Central memory CD8-positive, alpha-beta T cell (primary cell): ENCODE measurements at regions not wholly inside any gene's neighbourhood (a gene's known extent, or its start where the extent isn't known, plus 50 kb on each side); places are given as distances from the start of the nearest gene placed in this dataset.
"Not testable (repeated sequence)": the region's sequence is repeated elsewhere in the genome, so short reads cannot be mapped to it uniquely, and the experiment has no call there.

ENCODE experiments used
- ATAC-seq: fragments of 150-1000 bp; cut with Tn5 transposase; replicated peaks from 2 replicates; pipeline ENCODE4 v1.10.0; 2022; ENCODE audit warnings: mild to moderate bottlenecking, moderate FRiP score, moderate number of reproducible peaks; ENCODE audit not compliant: poor library complexity, severe bottlenecking; ENCODE audit errors: extremely low read depth
- DNase-seq, 2 donors: peaks; one replicate each; pipeline ENCODE4 v3.0.0; 2021; ENCODE audit warnings: low spot score in 2 of 2
- H3K27ac Mint-ChIP-seq: one replicate; pipeline ENCODE4 v1.8.0; 2022; ENCODE audit warnings: low read depth, mild to moderate bottlenecking, moderate library complexity, mixed read lengths
- H3K27me3 Mint-ChIP-seq: one replicate; pipeline ENCODE4 v1.8.0; 2022; ENCODE audit warnings: mixed read lengths
- H3K36me3 Mint-ChIP-seq: one replicate; pipeline ENCODE4 v1.8.0; 2022; ENCODE audit warnings: mild to moderate bottlenecking, moderate library complexity, mixed read lengths; ENCODE audit not compliant: insufficient read depth
- H3K4me1 Mint-ChIP-seq: one replicate; pipeline ENCODE4 v1.8.0; 2022; ENCODE audit warnings: mixed read lengths
- H3K4me3 Mint-ChIP-seq: one replicate; pipeline ENCODE4 v1.8.0; 2022; ENCODE audit warnings: mild to moderate bottlenecking, moderate library complexity, mixed read lengths
- H3K9me3 Mint-ChIP-seq: one replicate; pipeline ENCODE4 v1.8.0; 2022; ENCODE audit warnings: mixed read lengths

DNA sequence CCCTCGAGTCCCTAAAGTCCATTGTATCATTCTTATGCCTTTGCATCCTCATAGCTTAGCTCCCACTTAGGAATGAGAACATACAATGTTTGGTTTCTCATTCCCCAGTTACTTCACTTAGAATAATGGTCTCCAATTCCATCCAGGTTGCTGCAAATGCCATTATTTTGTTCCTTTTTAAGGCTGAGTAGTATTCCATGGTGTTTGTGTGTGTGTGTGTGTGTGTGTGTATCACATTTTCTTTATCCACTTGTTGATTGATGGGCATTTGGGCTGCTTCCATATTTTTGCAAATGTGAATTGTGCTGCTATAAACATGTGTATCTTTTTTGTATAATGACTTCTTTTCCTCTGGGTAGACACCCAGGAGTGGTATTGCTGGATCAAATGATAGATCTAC, 59.5 kb upstream of the PITX1 start:
- H3K9me3 Mint-ChIP-seq, H3K4me1 Mint-ChIP-seq, H3K36me3 Mint-ChIP-seq, H3K4me3 Mint-ChIP-seq, ATAC-seq, DNase-seq, H3K27ac Mint-ChIP-seq: not testable (repeated sequence)
- peaks cover 41% of the 10 kb centered on the region for H3K27me3 Mint-ChIP-seq

DNA sequence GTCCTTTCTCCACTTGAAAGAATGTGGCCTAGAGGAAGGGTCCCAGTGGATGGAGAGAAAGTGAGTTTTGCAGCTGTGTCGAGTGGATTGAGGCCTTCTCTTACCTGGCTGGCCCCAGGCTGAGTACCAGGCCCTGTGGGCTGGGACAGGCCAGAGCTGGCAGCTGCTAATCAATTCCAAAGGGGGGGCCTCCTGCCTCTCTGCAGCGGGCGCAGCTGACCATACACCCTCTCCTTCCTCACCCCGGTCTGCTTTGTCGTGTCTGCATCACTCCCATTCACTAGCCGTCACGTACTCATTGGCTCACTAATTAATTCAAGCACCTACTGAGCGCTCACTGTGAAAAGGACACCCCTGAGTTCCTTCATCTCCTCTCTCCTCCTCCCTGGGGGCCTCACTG, 58.4 kb upstream of the PITX1 start:
- H3K27me3 Mint-ChIP-seq = peaks cover 46% of the 10 kb centered on the region
- no peaks in the 10 kb centered on the region for H3K4me1 Mint-ChIP-seq
- ATAC-seq = no peak
- no peaks in the 10 kb centered on the region for H3K36me3 Mint-ChIP-seq
- no peaks in the 10 kb centered on the region for H3K9me3 Mint-ChIP-seq
- H3K4me3 Mint-ChIP-seq = no peak overlapping the region
- DNase-seq = no peak
- no peak overlapping the region for H3K27ac Mint-ChIP-seq

DNA sequence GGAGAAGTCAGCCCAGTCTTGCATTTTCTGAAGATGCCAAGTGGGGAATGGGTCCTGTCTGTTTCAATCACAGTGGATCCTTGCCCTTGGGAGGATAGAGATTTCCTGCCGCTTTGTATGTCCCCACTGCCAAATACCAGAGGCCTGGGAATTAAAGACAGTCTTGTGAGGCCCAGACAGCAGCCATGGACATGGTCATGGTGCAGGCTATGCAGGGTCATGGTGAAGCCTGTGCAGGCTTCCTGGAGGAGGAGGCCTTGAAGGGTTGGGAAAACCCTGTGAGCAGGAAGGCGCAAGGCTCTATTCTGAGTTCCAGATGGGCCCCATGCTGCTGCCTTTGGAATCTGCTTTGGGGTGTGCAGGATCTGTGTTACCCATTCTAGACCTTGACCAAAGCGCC, 57.3 kb upstream of the PITX1 start:
- Mint-ChIP-seq H3K4me3 (no peak overlapping the region), H3K36me3 (no peaks in the 10 kb centered on the region), H3K27ac (no peak overlapping the region), H3K9me3 (no peaks in the 10 kb centered on the region), H3K4me1 (no peaks in the 10 kb centered on the region), H3K27me3 (peaks cover 44% of the 10 kb centered on the region)
- no peak for ATAC-seq
- no peak for DNase-seq

DNA sequence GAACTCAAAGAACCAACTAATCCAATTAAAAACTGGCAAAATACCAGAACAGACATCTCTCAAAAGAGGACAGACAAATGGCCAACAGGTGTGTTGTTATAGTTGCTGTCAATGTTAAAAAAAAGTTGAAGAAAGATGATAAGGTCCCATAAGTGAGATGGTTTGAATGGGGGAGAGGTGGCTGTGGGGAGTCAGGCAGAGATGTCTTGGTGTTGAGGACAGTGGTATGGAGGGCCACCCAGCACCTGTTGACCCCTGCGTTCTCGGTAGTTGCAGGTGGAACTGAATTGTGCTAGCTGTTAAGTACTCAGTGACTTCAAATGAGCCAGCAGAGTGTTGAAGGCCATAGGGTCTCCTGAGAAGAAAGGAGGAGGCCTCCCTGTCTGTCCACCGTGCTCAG, 55.9 kb upstream of the PITX1 start:
- no peak for ATAC-seq
- Mint-ChIP-seq H3K27me3 (peaks cover 35% of the 10 kb centered on the region), H3K27ac (no peak overlapping the region)

DNA sequence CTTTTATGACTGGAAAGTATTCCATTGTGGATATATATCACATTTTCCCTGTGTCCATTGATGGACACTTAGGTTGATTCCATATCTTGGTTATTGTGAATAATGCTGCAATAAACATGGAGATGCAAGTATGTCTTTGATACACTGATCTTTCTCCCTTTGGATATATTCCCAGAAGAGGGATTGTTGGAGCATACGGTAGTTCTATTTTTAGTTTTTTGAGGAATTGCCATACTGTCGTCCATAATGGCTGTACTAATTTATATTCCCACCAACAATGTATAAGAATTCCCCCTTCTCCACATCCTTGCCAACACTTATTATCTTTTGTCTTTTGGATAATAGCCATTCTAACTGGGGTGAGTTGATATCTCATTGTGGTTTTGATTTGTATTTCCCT, 54.9 kb upstream of the PITX1 start:
- DNase-seq = no peak
- ATAC-seq = no peak
- Mint-ChIP-seq H3K9me3 (no peaks in the 10 kb centered on the region), H3K27ac (no peak overlapping the region), H3K4me1 (no peaks in the 10 kb centered on the region), H3K27me3 (peaks cover 36% of the 10 kb centered on the region), H3K36me3 (no peaks in the 10 kb centered on the region), H3K4me3 (no peak overlapping the region)

More for the DNA sequence above, 55.9 kb upstream of the PITX1 start:
- no peak for DNase-seq
- Mint-ChIP-seq H3K9me3 (no peaks in the 10 kb centered on the region), H3K4me1 (no peaks in the 10 kb centered on the region), H3K4me3 (no peak overlapping the region), H3K36me3 (no peaks in the 10 kb centered on the region)

DNA sequence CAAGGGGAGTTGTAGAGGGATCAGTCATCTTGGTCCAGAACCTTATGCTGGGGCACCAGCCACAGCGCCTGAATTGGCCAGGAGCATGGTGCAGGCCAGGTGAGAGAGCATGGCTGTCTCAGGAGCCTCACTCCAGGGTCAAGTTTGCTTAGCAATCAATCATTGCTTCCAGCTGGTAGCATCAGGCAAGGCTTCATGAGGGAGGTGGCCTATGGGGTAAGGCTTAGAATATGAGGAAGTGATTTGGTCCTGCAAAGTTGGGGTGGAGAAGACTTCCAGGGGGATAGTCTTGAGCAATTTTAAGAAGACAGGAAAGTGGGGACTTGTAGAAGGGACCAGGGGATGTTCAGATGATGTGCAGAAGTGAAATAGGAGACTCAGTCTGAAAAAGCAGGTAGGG, 53.9 kb upstream of the PITX1 start:
- H3K27ac Mint-ChIP-seq = no peak overlapping the region
- no peak overlapping the region for H3K4me3 Mint-ChIP-seq
- no peaks in the 10 kb centered on the region for H3K9me3 Mint-ChIP-seq
- no peaks in the 10 kb centered on the region for H3K36me3 Mint-ChIP-seq
- DNase-seq (no peak), ATAC-seq (no peak)
- peaks cover 41% of the 10 kb centered on the region for H3K27me3 Mint-ChIP-seq
- no peaks in the 10 kb centered on the region for H3K4me1 Mint-ChIP-seq

DNA sequence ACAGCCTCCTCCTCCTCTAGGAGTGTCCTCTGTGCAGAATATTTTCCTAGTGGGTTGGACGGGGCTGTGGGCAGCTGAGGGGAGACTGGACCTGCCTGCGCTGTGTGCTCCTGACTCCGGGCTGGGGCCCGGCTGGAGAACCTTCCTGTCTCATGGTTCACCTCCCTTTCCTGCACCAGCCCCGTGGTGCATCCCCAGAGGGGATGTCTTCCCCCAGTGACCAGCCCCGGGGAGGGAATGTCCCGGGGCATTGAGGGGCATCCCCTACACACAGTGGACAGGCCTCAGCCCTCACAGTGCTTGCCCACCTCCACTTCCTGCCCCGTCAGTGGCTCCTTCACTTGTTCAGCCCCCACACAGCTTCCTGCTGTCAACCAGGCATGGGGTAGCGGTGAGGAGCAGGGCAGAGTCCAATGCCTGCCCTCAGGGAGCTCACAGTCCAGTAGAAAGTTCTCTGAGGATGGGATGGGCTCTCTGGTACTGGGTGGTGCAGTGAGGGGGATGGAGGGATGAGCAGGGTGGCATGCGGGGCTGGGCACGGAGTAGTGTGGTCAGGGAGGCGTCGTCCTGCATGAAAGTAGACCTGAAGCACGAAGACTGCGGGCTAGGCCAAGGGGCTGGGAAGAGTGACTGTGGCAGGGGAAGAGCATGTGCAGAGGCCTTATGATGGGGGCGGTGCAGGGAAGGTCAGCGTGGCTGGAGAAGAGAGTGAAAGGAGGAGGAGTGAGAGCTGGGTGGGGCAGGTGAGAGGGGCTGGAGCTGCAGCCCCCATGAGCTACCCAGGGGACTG, 52.1 kb upstream of the PITX1 start:
- peaks cover 7% of the 10 kb centered on the region for H3K9me3 Mint-ChIP-seq
- H3K4me1 Mint-ChIP-seq = no peaks in the 10 kb centered on the region
- no peaks in the 10 kb centered on the region for H3K36me3 Mint-ChIP-seq
- ATAC-seq (no peak), DNase-seq (no peak)
- no peak overlapping the region for H3K27ac Mint-ChIP-seq
- no peak overlapping the region for H3K4me3 Mint-ChIP-seq
- H3K27me3 Mint-ChIP-seq = peaks cover 41% of the 10 kb centered on the region

DNA sequence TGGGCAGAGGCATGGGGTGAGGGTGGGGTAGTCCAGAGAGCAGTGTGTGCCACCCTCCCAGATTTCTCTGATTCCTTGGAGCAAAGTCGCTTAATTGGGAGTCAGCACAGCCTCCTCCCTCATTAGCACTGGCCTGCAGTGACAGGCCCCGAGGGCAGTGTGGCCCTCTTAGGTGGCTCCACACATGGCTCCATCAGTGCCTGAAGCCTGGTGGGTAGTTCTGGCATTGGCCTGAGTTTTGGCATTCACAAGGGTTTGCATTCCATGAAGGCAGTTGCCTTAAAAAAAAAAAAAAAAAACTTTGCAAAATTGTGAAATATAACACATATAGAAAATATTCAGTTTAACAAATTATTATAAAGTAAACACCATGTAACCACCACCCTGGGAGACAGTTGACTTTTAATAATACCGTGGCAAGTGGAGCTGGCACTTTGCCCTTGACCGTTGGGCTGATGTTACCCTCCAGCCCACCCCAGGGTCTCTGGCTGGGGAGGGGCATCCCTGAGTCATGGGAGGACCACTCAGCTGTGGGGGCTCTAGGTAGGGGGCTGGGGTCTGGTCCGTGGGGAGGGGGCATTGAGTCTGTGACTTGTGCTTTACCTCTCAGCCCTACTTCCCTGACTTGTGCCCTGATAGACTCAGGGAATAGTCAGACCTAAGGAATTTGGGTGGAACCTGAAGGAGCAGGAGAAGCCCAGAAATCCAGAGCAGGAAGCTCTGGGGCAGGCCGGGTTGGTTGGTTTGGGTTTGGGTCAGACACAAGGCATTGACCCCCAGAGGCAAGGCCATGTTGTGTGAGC, 51.3 kb upstream of the PITX1 start:
- Mint-ChIP-seq H3K4me3 (no peak overlapping the region), H3K27ac (no peak overlapping the region), H3K9me3 (peaks cover 7% of the 10 kb centered on the region), H3K27me3 (peaks cover 41% of the 10 kb centered on the region), H3K36me3 (no peaks in the 10 kb centered on the region), H3K4me1 (no peaks in the 10 kb centered on the region)
- DNase-seq (no peak), ATAC-seq (no peak)
